Sigmoid colon (tissue), 6 donors: ENCODE measurements at regions not wholly inside any gene's neighbourhood (a gene's known extent, or its start where the extent isn't known, plus 50 kb on each side); places are given as distances from the start of the nearest gene placed in this dataset.
"Not testable (repeated sequence)": the region's sequence is repeated elsewhere in the genome, so short reads cannot be mapped to it uniquely, and the experiment has no call there.

Source experiments
- DNase-seq: peaks from one replicate; pipeline ENCODE4 v3.0.0-alpha.2; 2019
- H3K27ac ChIP-seq, 4 donors: fragments of 200-600 bp; sonication (generic); one replicate each; pipeline ENCODE4 v1.5.1; 2016 to 2019; ENCODE audit warnings: mild to moderate bottlenecking in 1 of 4
- H3K27me3 ChIP-seq, 3 donors: fragments of 200-600 bp; sonication (generic); one replicate each; pipeline ENCODE4 v1.5.1; 2019; ENCODE audit warnings: mild to moderate bottlenecking in 1 of 3
- H3K36me3 ChIP-seq, 4 donors: fragments of 200-600 bp; sonication (generic); one replicate each; pipeline ENCODE4 v1.5.1; 2016 to 2019
- H3K4me1 ChIP-seq, 4 donors: fragments of 200-600 bp; sonication (generic); one replicate each; pipeline ENCODE4 v1.5.1; 2017 to 2019
- H3K4me3 ChIP-seq, 4 donors: fragments of 200-600 bp; sonication (generic); one replicate each; pipeline ENCODE4 v1.5.1; 2017 to 2019; ENCODE audit warnings: mild to moderate bottlenecking in 2 of 4, moderate library complexity in 1 of 4
- H3K9me3 ChIP-seq, 4 donors: fragments of 200-600 bp in 3 of 4; sonication (generic) in 3 of 4; one replicate each; pipeline versions ENCODE4 v1.5.1 to v1.6.1; 2013 to 2019
- CTCF ChIP-seq, 4 experiments: fragments of 450-650 bp in 3 of 4; fragments of 200-600 bp in 1 of 4; IDR thresholded peaks; one replicate each; pipeline ENCODE4 v1.5.1; 2016 to 2019; ENCODE audit warnings: antibody characterized with exemption in 4 of 4, mild to moderate bottlenecking in 3 of 4, moderate library complexity in 2 of 4
- EP300 ChIP-seq, 4 donors: sonication (generic); formaldehyde crosslinking; IDR thresholded peaks; one replicate each; pipeline ENCODE4 v1.6.1; 2017; ENCODE audit warnings: antibody characterized with exemption in 4 of 4
- POLR2A ChIP-seq, 2 donors: fragments of 450-650 bp; IDR thresholded peaks; one replicate each; pipeline ENCODE4 v1.6.1; 2016; ENCODE audit warnings: antibody characterized with exemption in 2 of 2, mild to moderate bottlenecking in 2 of 2, moderate library complexity in 2 of 2
- POLR2AphosphoS5 ChIP-seq, 4 donors: sonication (generic); formaldehyde crosslinking; IDR thresholded peaks; one replicate each; pipeline ENCODE4 v1.6.1; 2017; ENCODE audit warnings: antibody characterized with exemption in 4 of 4
- WGBS, 2 donors: extraction: QIAGEN DNeasy Blood & Tissue Kit; methylation state at CpG; one replicate each; pipeline ENCODE4 v1.1.7; 2013; 5-methylcytosine and 5-hydroxymethylcytosine counted together
- intact Hi-C: fragments of 100-400 bp; cut with DNase I; formaldehyde crosslinking; loops from one replicate; pipeline ENCODE4 v1.15.1; 2023
- donor health status: healthy with polysubstance abuse.
- donor health status: healthy.

- no peak for TF ChIP-seq POLR2AphosphoS5 (IDR thresholded peaks at IDR 0.05)
- TF ChIP-seq POLR2A (IDR thresholded peaks at IDR 0.05): no peak
- no peak for TF ChIP-seq EP300 (IDR thresholded peaks at IDR 0.05)
- TF ChIP-seq CTCF (IDR thresholded peaks at IDR 0.05): no peak
- no peaks in the 10 kb centered on the region for H3K4me1 ChIP-seq
- no peak for DNase-seq
- no peaks in the 10 kb centered on the region for H3K9me3 ChIP-seq
- intact Hi-C loops: no loop called here
- 83 to 85% methylated on average over 2 of the region's 2 CpGs for WGBS, 2 donors
- no peaks in the 10 kb centered on the region for H3K36me3 ChIP-seq
- no peak overlapping the region for H3K27ac ChIP-seq
- no peak overlapping the region for H3K4me3 ChIP-seq
- H3K27me3 ChIP-seq: no peaks in the 10 kb centered on the region
Observed at GRCh38 chr2:140076164-140076563, 1296.0 kb upstream of the NXPH2 start.

DNA sequence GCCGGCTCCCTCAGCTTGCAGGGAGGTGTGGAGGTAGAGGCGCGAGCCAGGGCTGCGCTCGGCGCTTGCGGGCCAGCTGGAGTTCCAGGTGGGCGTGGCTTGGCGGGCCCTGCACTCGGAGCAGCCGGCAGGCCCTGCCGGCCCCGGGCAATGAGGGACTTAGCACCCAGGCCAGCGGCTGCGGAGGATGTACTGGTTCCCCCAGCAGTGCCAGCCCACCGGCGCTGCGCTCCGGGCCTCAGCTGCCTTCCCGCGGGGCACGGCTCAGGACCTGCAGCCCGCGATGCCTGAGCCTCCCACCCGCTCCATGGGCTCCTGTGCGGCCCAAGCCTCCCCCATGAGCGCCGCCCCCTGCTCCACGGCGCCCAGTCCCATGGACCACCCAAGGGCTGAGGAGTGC lies 1293.6 kb upstream of the NXPH2 start:
- 94 to 96% methylated on average over 30 of the region's 30 CpGs for WGBS, 2 donors
- H3K4me1 ChIP-seq, H3K4me3 ChIP-seq, intact Hi-C loops, H3K27me3 ChIP-seq, DNase-seq, H3K27ac ChIP-seq, H3K36me3 ChIP-seq, H3K9me3 ChIP-seq: not testable (repeated sequence)

DNA sequence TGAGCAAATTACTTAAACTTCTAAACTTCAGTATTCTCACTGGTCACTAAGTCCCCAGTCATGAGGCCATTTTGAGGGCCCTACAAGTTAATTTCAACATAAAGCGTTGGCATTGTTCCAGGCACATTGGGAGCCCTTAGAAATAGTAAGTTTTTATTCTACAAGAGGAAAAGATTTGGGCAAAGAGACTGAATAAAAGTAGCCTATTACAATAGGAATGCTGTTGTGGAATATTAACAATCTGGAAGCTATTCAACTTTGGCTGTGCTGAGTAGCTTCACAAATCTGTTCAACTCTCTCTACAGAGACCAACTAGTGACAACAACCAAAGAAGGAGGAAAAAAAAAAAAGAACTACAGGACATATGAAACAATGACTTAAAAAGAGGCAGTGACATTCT lies 1287.5 kb upstream of the NXPH2 start:
- WGBS, 2 donors: 76 to 80% methylated on average over 1 of the region's 1 CpG
- Histone ChIP-seq H3K4me1 (no peaks in the 10 kb centered on the region), H3K36me3 (no peaks in the 10 kb centered on the region), H3K4me3 (no peak overlapping the region), H3K27me3 (no peaks in the 10 kb centered on the region), H3K9me3 (no peaks in the 10 kb centered on the region), H3K27ac (no peak overlapping the region)
- intact Hi-C loops: no loop called here
- TF ChIP-seq POLR2AphosphoS5 (IDR thresholded peaks at IDR 0.05) (no peak), EP300 (IDR thresholded peaks at IDR 0.05) (no peak), POLR2A (IDR thresholded peaks at IDR 0.05) (no peak), CTCF (IDR thresholded peaks at IDR 0.05) (no peak)
- no peak for DNase-seq

- intact Hi-C loops: no loop called here
- Histone ChIP-seq H3K4me3 (no peak overlapping the region), H3K9me3 (no peaks in the 10 kb centered on the region), H3K4me1 (no peaks in the 10 kb centered on the region), H3K27me3 (no peaks in the 10 kb centered on the region), H3K36me3 (no peaks in the 10 kb centered on the region), H3K27ac (no peak overlapping the region)
- no peak for DNase-seq
- no peak for TF ChIP-seq EP300 (IDR thresholded peaks at IDR 0.05)
- no peak for TF ChIP-seq POLR2AphosphoS5 (IDR thresholded peaks at IDR 0.05)
- no peak for TF ChIP-seq POLR2A (IDR thresholded peaks at IDR 0.05)
- no peak for TF ChIP-seq CTCF (IDR thresholded peaks at IDR 0.05)
- 85 to 90% methylated on average over 1 of the region's 1 CpG for WGBS, 2 donors
Observed at GRCh38 chr2:140064243-140064642, 1284.1 kb upstream of the NXPH2 start.

DNA sequence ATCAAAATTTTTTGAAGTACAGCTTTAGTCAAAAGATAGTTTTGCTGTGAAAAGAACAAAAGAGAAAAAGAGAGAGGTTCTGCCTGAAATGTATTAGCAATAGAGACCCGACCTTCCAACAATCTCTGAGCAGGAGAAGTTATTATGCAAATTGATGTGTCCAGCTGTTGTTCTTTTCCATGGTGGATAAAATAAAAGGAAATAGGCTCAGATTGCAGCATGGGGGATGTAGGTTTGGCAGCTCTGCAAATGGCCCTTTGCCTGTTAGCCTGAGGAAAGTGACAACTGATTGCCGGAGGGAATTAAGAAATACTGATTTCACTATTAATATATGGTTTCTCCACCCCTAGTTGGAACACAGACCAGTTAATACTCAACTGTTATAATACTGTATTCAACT lies 1283.2 kb upstream of the NXPH2 start:
- H3K9me3 ChIP-seq: no peaks in the 10 kb centered on the region
- H3K4me1 ChIP-seq: no peaks in the 10 kb centered on the region
- no peaks in the 10 kb centered on the region for H3K27me3 ChIP-seq
- intact Hi-C loops: no loop called here
- WGBS, 2 donors: 68 to 79% methylated on average over 2 of the region's 2 CpGs
- H3K27ac ChIP-seq: no peak overlapping the region
- H3K36me3 ChIP-seq: no peaks in the 10 kb centered on the region
- no peak overlapping the region for H3K4me3 ChIP-seq
- no peak for DNase-seq
- no peak for TF ChIP-seq EP300 (IDR thresholded peaks at IDR 0.05)
- TF ChIP-seq POLR2A (IDR thresholded peaks at IDR 0.05): no peak
- no peak for TF ChIP-seq CTCF (IDR thresholded peaks at IDR 0.05)
- no peak for TF ChIP-seq POLR2AphosphoS5 (IDR thresholded peaks at IDR 0.05)
